A549 (cell line): ENCODE measurements at regions not wholly inside any gene's neighbourhood (a gene's known extent, or its start where the extent isn't known, plus 50 kb on each side); places are given as distances from the start of the nearest gene placed in this dataset.
"Not testable (repeated sequence)": the region's sequence is repeated elsewhere in the genome, so short reads cannot be mapped to it uniquely, and the experiment has no call there.

Source experiments
- ATAC-seq, 2 experiments: fragments of 200-7000 bp in 1 of 2; fragments of >200 bp in 1 of 2; cut with Nextera tagmentation in 1 of 2; cut with Tn5 transposase in 1 of 2; 3 replicates each; pipeline versions ENCODE4 v1.8.0 to v1.9.1; 2018 to 2020; ENCODE audit warnings: mild to moderate bottlenecking in 1 of 2, moderate library complexity in 1 of 2
- CTCF ChIA-PET: fragments of 300-600 bp; sonication (Branson Sonifier 250); formaldehyde crosslinking; extraction: SDS; loops from one replicate; lab custom pipeline; 2021; ENCODE audit warnings: antibody characterized with exemption, inconsistent platforms; lab: Yijun Ruan, JAX
- POLR2A ChIA-PET: fragments of 350-600 bp; formaldehyde crosslinking; extraction: SDS; loops from one replicate; lab custom pipeline; 2021; ENCODE audit warnings: antibody characterized with exemption, inconsistent platforms; lab: Yijun Ruan, JAX
- DNase-seq, 2 experiments: peaks; one replicate each; pipeline versions ENCODE4 v3.0.0 to v3.0.0-alpha.2; 2011 to 2016; ENCODE audit warnings: low read depth in 1 of 2, low spot score in 1 of 2
- FAIRE-seq: peaks from 2 replicates; lab custom pipeline; 2011; peaks lifted over from hg19 to GRCh38; lab: Jason Lieb, UNC
- H3K27ac ChIP-seq, 2 experiments: fragments of >200 bp; sonication (Bioruptor Twin); formaldehyde crosslinking; 3 replicates each; pipeline ENCODE4 v1.5.1; 2016 to 2017
- H3K4me1 ChIP-seq: fragments of >200 bp; sonication (Bioruptor Twin); formaldehyde crosslinking; 3 replicates; pipeline ENCODE4 v1.6.1; 2016
- H3K4me2 ChIP-seq: fragments of >200 bp; sonication (Bioruptor Twin); formaldehyde crosslinking; 3 replicates; pipeline ENCODE4 v1.6.1; 2016
- H3K4me3 ChIP-seq: fragments of >200 bp; sonication (Bioruptor Twin); formaldehyde crosslinking; 3 replicates; pipeline ENCODE4 v1.5.1; 2016
- H3K9me3 ChIP-seq: fragments of >200 bp; sonication (Bioruptor Twin); formaldehyde crosslinking; 3 replicates; pipeline ENCODE4 v1.6.1; 2016
- CEBPB ChIP-seq, 2 experiments: fragments of >200 bp in 1 of 2; sonication (Bioruptor Twin) in 1 of 2; formaldehyde crosslinking in 1 of 2; IDR thresholded peaks; 2 replicates each; pipeline ENCODE4 v1.6.1; 2012 to 2016
- CHD4 ChIP-seq: fragments of 200-600 bp; sonication (generic); IDR thresholded peaks from 2 replicates; pipeline ENCODE4 v1.6.1; 2016; ENCODE audit warnings: antibody characterized with exemption, mild to moderate bottlenecking, borderline replicate concordance
- E2F6 ChIP-seq: IDR thresholded peaks from 2 replicates; pipeline ENCODE4 v1.6.1; 2012; ENCODE audit warnings: low read depth, borderline replicate concordance
- EHF ChIP-seq: fragments of 250-450 bp; sonication (Bioruptor Pico); IDR thresholded peaks from 2 replicates; pipeline ENCODE4 v1.5.0; 2020; ENCODE audit warnings: mild to moderate bottlenecking
- FOSL2 ChIP-seq, 2 experiments: fragments of 450-650 bp in 1 of 2; fragments of >200 bp in 1 of 2; sonication (Bioruptor Twin) in 1 of 2; formaldehyde crosslinking; IDR thresholded peaks; 2 replicates each; pipeline versions ENCODE4 v1.5.0 to v1.6.1; 2016 to 2020; ENCODE audit warnings: mild to moderate bottlenecking in 1 of 2, moderate library complexity in 1 of 2
- HDAC2 ChIP-seq: fragments of 200-600 bp; sonication (generic); IDR thresholded peaks from 2 replicates; pipeline ENCODE4 v1.6.1; 2016
- JUN ChIP-seq, 2 experiments: fragments of >200 bp; sonication (Bioruptor Twin); formaldehyde crosslinking; IDR thresholded peaks; 2 replicates in 1 of 2; 3 replicates in 1 of 2; pipeline ENCODE4 v1.6.1; 2016 to 2017
- MAFK ChIP-seq: fragments of 450-650 bp; IDR thresholded peaks from 2 replicates; pipeline ENCODE4 v1.6.1; 2014; ENCODE audit not compliant: partially characterized antibody
- MAZ ChIP-seq: fragments of 150-350 bp; IDR thresholded peaks from 2 replicates; pipeline ENCODE4 v1.6.1; 2014; ENCODE audit warnings: antibody characterized with exemption, low read depth, low read length, borderline replicate concordance
- MYC ChIP-seq: IDR thresholded peaks from 2 replicates; pipeline ENCODE4 v1.6.1; 2012; ENCODE audit warnings: mild to moderate bottlenecking, inconsistent platforms, low read length, improper control_type of control experiment, borderline replicate concordance
- NFE2L2 ChIP-seq: fragments of 150-350 bp; conservative IDR thresholded peaks from 2 replicates; pipeline ENCODE4 v1.6.1; 2014; ENCODE audit warnings: low read length
- NR3C1 ChIP-seq: fragments of >200 bp; sonication (Bioruptor Twin); formaldehyde crosslinking; IDR thresholded peaks from 3 replicates; pipeline ENCODE4 v1.6.1; 2017
- PHF8 ChIP-seq: fragments of 200-600 bp; sonication (generic); IDR thresholded peaks from 2 replicates; pipeline ENCODE4 v1.6.1; 2016; ENCODE audit warnings: low read depth, mild to moderate bottlenecking, antibody characterized with exemption, moderate library complexity, borderline replicate concordance
- POLR2A ChIP-seq: IDR thresholded peaks from 2 replicates; pipeline ENCODE4 v1.6.1; 2012; ENCODE audit warnings: mild to moderate bottlenecking, low read length
- RAD21 ChIP-seq, 2 experiments: fragments of >200 bp in 1 of 2; sonication (Bioruptor Twin) in 1 of 2; formaldehyde crosslinking in 1 of 2; IDR thresholded peaks in 1 of 2; conservative IDR thresholded peaks in 1 of 2; 2 replicates in 1 of 2; 3 replicates in 1 of 2; pipeline ENCODE4 v1.6.1; 2012 to 2018; ENCODE audit warnings: inconsistent platforms in 1 of 2
- RNF2 ChIP-seq: fragments of 200-600 bp; sonication (generic); IDR thresholded peaks from 2 replicates; pipeline ENCODE4 v1.6.1; 2016; ENCODE audit warnings: low read depth, mild to moderate bottlenecking, antibody characterized with exemption, moderate library complexity, borderline replicate concordance
- ZFP36 ChIP-seq: fragments of 450-650 bp; IDR thresholded peaks from 2 replicates; pipeline ENCODE4 v1.6.1; 2014; ENCODE audit warnings: borderline replicate concordance; ENCODE audit not compliant: partially characterized antibody
- WGBS: methylation state at CpG from one replicate; pipeline ENCODE4 v1.1.6; 2017; ENCODE audit errors: missing lambda C conversion rate; 5-methylcytosine and 5-hydroxymethylcytosine counted together
- TF ChIP-seq, protein P1 (sequence below): fragments of >200 bp; sonication (Bioruptor Twin); formaldehyde crosslinking; IDR thresholded peaks from 2 replicates; pipeline ENCODE4 v1.6.1; 2016
- TF ChIP-seq, protein P2 (sequence below): fragments of 450-650 bp; IDR thresholded peaks from 2 replicates; pipeline ENCODE4 v1.6.1; 2014; ENCODE audit warnings: antibody characterized with exemption
- TF ChIP-seq, protein P3 (sequence below): IDR thresholded peaks from 2 replicates; pipeline ENCODE4 v1.6.1; 2012
- TF ChIP-seq, protein P4 (sequence below): fragments of >200 bp; sonication (Bioruptor Twin); formaldehyde crosslinking; IDR thresholded peaks from 3 replicates; pipeline ENCODE4 v1.6.1; 2016
- TF ChIP-seq, protein P5 (sequence below): fragments of >200 bp; sonication (Bioruptor Twin); formaldehyde crosslinking; IDR thresholded peaks from 3 replicates; pipeline ENCODE4 v1.5.1; 2016

- no peak for TF ChIP-seq PHF8
- TF ChIP-seq E2F6 = no peak
Observed at GRCh38 chr9:102244916-102245315, 506.5 kb upstream of the GRIN3A start (continued).

- no peak for ATAC-seq
- Histone ChIP-seq H3K4me1 (no peaks in the 10 kb centered on the region), H3K4me3 (no peak overlapping the region), H3K4me2 (no peak overlapping the region), H3K9me3 (no peaks in the 10 kb centered on the region), H3K27ac (no peak overlapping the region)
- CTCF ChIA-PET = no interaction called here
- TF ChIP-seq MYC (no peak), NFE2L2 (no peak), ZFP36 (no peak), FOSL2 (IDR thresholded peaks at IDR 0.05) (no peak), FOSL2 (CRISPR knock-in tag; IDR thresholded peaks at IDR 0.05) (no peak), MAFK (no peak), CEBPB (IDR thresholded peaks at IDR 0.05) (no peak), JUN (IDR thresholded peaks at IDR 0.05) (no peak), HDAC2 (no peak), POLR2A (no peak), RNF2 (no peak), MAZ (no peak)
- TF ChIP-seq, protein P1, sequence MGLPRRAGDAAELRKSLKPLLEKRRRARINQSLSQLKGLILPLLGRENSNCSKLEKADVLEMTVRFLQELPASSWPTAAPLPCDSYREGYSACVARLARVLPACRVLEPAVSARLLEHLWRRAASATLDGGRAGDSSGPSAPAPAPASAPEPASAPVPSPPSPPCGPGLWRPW = no peak
- TF ChIP-seq, protein P2, sequence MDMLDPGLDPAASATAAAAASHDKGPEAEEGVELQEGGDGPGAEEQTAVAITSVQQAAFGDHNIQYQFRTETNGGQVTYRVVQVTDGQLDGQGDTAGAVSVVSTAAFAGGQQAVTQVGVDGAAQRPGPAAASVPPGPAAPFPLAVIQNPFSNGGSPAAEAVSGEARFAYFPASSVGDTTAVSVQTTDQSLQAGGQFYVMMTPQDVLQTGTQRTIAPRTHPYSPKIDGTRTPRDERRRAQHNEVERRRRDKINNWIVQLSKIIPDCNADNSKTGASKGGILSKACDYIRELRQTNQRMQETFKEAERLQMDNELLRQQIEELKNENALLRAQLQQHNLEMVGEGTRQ = no peak
- TF ChIP-seq, protein P3, sequence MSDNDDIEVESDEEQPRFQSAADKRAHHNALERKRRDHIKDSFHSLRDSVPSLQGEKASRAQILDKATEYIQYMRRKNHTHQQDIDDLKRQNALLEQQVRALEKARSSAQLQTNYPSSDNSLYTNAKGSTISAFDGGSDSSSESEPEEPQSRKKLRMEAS = no peak
- TF ChIP-seq, protein P4, sequence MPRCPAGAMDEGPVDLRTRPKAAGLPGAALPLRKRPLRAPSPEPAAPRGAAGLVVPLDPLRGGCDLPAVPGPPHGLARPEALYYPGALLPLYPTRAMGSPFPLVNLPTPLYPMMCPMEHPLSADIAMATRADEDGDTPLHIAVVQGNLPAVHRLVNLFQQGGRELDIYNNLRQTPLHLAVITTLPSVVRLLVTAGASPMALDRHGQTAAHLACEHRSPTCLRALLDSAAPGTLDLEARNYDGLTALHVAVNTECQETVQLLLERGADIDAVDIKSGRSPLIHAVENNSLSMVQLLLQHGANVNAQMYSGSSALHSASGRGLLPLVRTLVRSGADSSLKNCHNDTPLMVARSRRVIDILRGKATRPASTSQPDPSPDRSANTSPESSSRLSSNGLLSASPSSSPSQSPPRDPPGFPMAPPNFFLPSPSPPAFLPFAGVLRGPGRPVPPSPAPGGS = no peak
- POLR2A ChIA-PET = no interaction called here
- WGBS = 10% methylated on average over 4 of the region's 4 CpGs
- no peak for FAIRE-seq
- no peak for DNase-seq
Observed at GRCh38 chr9:102237520-102237919, 499.1 kb upstream of the GRIN3A start.

- WGBS = 0% methylated on average over 1 of the region's 1 CpG
- H3K27ac ChIP-seq = no peak overlapping the region
- ATAC-seq (no peak), DNase-seq (no peak), FAIRE-seq (no peak)
- no peak overlapping the region for H3K4me2 ChIP-seq
- no peaks in the 10 kb centered on the region for H3K9me3 ChIP-seq
- H3K4me3 ChIP-seq = no peak overlapping the region
- CTCF ChIA-PET = no interaction called here
- no peaks in the 10 kb centered on the region for H3K4me1 ChIP-seq
- no peak for TF ChIP-seq ZFP36
- no peak for TF ChIP-seq RAD21 (conservative IDR thresholded peaks at IDR 0.05 in 1 of 2, IDR thresholded peaks at IDR 0.05 in 1 of 2)
- TF ChIP-seq, protein P4 = no peak
- no peak for TF ChIP-seq NR3C1
- TF ChIP-seq, protein P5, sequence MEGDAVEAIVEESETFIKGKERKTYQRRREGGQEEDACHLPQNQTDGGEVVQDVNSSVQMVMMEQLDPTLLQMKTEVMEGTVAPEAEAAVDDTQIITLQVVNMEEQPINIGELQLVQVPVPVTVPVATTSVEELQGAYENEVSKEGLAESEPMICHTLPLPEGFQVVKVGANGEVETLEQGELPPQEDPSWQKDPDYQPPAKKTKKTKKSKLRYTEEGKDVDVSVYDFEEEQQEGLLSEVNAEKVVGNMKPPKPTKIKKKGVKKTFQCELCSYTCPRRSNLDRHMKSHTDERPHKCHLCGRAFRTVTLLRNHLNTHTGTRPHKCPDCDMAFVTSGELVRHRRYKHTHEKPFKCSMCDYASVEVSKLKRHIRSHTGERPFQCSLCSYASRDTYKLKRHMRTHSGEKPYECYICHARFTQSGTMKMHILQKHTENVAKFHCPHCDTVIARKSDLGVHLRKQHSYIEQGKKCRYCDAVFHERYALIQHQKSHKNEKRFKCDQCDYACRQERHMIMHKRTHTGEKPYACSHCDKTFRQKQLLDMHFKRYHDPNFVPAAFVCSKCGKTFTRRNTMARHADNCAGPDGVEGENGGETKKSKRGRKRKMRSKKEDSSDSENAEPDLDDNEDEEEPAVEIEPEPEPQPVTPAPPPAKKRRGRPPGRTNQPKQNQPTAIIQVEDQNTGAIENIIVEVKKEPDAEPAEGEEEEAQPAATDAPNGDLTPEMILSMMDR = no peak
- TF ChIP-seq FOSL2 (IDR thresholded peaks at IDR 0.05) = no peak
- no peak for TF ChIP-seq FOSL2 (CRISPR knock-in tag; IDR thresholded peaks at IDR 0.05)
- TF ChIP-seq CHD4 = no peak
- no peak for TF ChIP-seq EHF (CRISPR knock-in tag)
- no peak for TF ChIP-seq RNF2
- POLR2A ChIA-PET = no interaction called here
Observed at GRCh38 chr9:102237094-102237493, 498.6 kb upstream of the GRIN3A start.

- WGBS = 12% methylated on average over 4 of the region's 4 CpGs
- H3K4me3 ChIP-seq, H3K4me2 ChIP-seq, CTCF ChIA-PET, H3K9me3 ChIP-seq, H3K27ac ChIP-seq, FAIRE-seq, DNase-seq, H3K4me1 ChIP-seq, ATAC-seq, POLR2A ChIA-PET: not testable (repeated sequence)
Observed at GRCh38 chr9:102227416-102227815, 489.0 kb upstream of the GRIN3A start.
